SKM-1 (cell line): ENCODE measurements at regions not wholly inside any gene's neighbourhood (a gene's known extent, or its start where the extent isn't known, plus 50 kb on each side); places are given as distances from the start of the nearest gene placed in this dataset.

Experiments used
- DNase-seq: peaks from one replicate; lab custom pipeline; 2025; ENCODE audit not compliant: unreplicated experiment; lab: John Stamatoyannopoulos, UW

DNA sequence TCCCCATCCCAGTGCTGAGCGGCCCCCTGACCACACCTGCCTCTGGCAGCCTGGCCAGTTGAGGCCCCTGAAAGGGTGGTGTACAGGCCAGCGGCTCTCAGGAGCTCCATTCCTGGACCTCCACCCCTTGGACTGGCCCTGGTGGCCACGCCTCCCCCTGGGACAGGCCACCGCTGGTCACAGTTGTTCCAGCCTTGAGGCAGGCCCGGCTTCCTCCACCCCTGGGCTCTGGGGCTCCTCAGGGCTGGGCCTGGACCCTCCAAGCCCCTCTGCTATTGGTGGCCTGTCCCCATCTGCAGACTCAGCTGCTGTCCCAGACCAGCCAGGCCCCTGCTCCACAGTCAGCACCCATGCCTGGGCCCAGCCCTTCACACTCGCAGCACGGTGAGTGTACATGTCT lies 93.2 kb upstream of the NKX1-1 start:
- DNase-seq = no peak

- DNase-seq = no peak
Observed at GRCh38 chr4:1497189-1497801, 91.1 kb upstream of the NKX1-1 start.

GRCh38 chr4:1496116-1496642 lies 89.9 kb upstream of the NKX1-1 start:
- DNase-seq = no peak

- no peak for DNase-seq
Observed at GRCh38 chr4:1495416-1496115, 89.3 kb upstream of the NKX1-1 start.

DNA sequence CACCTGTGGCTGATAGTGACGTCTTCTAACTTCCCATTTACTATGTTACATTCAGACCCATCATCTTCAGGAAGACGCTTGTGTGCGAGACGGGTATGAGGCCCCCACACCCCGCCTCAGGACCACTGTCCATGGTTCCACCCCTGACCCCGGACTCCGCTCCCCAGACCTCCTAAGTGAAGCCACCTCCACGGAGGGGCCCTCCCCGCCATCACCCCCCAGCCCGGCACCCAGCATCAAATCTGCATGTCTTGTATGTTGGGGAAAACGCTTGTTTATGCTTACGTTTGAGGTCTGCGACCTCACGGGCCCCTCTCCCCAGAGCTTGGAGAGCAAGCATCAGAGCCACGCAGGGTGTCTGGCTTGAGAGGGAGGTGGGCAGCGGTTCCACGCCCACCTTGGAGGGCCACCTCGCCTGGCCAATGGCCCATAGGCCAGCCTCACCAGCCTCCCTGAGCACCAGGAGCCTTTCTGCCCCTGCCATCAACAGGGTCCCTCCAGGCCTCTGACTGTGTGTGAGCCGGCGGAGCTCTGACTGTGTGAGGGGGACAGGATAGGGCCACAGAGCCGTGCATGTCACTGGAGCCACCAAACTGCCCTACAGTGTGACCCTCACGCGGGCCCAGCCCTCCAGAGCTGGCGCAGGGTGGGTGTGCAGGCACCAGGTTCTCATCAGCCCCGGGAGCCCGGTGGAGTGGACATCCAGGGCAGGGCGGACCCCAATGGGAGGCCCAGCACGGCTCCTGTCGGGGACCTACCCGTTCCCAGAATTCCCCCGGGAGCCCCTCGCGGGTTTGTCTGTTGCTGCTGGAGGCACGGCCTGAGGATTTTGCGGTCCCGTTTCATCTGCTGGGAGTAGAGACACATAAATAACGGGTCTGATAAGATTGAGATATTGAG lies 88.4 kb upstream of the NKX1-1 start:
- DNase-seq = no peak

GRCh38 chr4:1493540-1494287 lies 87.5 kb upstream of the NKX1-1 start:
- no peak for DNase-seq

- no peak for DNase-seq
Observed at GRCh38 chr4:1492651-1493539, 86.7 kb upstream of the NKX1-1 start.

- DNase-seq = no peak
Observed at GRCh38 chr4:1492142-1492457, 85.9 kb upstream of the NKX1-1 start.

GRCh38 chr4:1491328-1492141 lies 85.3 kb upstream of the NKX1-1 start:
- no peak for DNase-seq

- no peak for DNase-seq
Observed at GRCh38 chr4:1490654-1491327, 84.5 kb upstream of the NKX1-1 start.

GRCh38 chr4:1490011-1490653 lies 83.9 kb upstream of the NKX1-1 start:
- no peak for DNase-seq

DNA sequence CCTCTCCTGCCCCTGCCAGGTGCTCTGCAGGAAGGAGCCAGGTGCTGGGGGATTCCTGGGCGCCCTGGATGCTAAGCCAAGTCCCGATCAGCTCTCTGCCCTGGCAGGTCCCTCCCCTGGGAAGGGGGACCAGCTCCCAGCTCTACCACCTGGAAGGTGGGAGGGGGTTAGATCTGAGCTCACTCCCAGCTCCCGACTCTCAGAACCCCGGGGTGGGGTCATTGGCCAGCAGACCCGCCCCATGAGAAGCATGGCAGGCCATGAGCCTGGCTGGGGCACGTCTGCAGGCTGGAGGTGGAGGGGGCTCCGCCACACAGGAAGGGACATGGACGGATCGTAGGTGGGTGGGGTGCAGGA lies 83.4 kb upstream of the NKX1-1 start:
- no peak for DNase-seq

GRCh38 chr4:1488831-1489638 lies 82.8 kb upstream of the NKX1-1 start:
- no peak for DNase-seq

DNA sequence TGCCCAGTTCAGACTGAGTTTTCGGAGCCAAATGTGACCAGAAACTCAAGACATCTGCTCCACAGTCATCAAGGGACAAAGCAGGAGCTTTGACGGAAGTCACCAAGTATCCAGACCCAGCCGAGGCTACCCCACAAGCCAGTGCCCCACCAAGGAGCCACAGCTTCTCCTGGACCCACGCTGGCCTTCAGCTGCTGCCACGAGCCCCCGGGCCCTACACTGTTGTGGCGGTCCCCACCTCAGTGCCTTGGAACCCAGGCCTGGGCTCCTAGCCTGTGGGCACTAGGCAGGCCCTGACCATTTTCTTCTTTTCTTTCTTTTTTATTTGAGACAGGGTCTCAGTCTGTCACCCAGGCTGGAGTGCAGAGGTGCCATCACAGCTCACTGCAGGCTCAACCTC lies 82.1 kb upstream of the NKX1-1 start:
- no peak for DNase-seq

DNA sequence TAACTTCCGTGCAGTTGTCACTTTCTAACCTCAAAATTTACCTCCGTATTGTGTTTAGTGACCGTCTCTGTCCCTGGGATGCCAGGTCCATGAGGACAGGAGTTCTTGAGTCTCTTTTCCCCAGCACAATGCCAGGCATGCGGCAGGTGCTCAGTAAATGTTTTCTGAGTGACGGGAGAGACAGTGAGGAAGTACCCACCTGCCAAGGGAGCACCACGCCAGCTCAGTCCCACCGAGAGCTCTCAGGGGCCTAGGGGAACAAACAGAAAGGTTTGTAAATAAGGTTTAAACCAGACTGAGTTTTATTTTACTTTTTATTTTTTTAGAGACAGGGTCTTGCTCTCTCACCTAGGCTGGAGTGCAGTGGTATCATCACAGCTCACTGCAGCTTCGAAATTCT lies 81.5 kb upstream of the NKX1-1 start:
- no peak for DNase-seq

- no peak for DNase-seq
Observed at GRCh38 chr4:1487106-1487505, 80.9 kb upstream of the NKX1-1 start.

DNA sequence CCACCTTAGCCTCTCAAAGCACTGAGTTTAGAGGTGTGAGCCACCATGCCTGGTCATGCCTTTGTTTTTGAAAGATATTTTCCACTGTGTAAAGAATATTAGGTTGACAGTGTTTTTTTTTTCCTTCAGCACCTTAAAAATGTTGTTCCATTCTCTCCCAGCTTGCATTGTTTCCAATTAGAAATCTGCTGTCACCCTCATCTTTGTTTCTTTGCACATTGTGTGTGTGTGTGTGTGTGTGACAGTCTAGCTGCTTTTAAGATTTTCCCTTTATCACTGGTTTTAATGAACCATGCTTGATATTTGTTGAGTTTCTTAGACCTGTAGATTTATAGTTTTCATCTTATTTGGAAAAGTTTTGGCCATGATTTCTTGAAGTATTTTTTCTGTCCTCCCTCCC lies 79.0 kb upstream of the NKX1-1 start:
- DNase-seq = no peak

- no peak for DNase-seq
Observed at GRCh38 chr4:1480720-1481119, 74.5 kb upstream of the NKX1-1 start.
